ENCODE measurements at regions not wholly inside any gene's neighbourhood (a gene's known extent, or its start where the extent isn't known, plus 50 kb on each side); places are given as distances from the start of the nearest gene placed in this dataset.

- Mint-ChIP-seq H3K36me3 (ENCODE audit: unreplicated experiment) (no peaks in the 10 kb centered on the region), H3K27ac (ENCODE audit: unreplicated experiment) (no peak overlapping the region), H3K4me1 (ENCODE audit: low read depth, unreplicated experiment) (no peaks in the 10 kb centered on the region), H3K4me3 (ENCODE audit: unreplicated experiment) (no peak overlapping the region), H3K27me3 (ENCODE audit: unreplicated experiment) (peaks cover 2% of the 10 kb centered on the region), H3K9me3 (ENCODE audit: unreplicated experiment) (no peaks in the 10 kb centered on the region)
- TF ChIP-seq CTCF (IDR thresholded peaks at IDR 0.05; ENCODE audit: partially characterized antibody, unreplicated experiment): no peak
- no peak for DNase-seq
These were observed 249.5 kb upstream of the TANK start for GRCh38 chr2:160910681-160911080.

DNA sequence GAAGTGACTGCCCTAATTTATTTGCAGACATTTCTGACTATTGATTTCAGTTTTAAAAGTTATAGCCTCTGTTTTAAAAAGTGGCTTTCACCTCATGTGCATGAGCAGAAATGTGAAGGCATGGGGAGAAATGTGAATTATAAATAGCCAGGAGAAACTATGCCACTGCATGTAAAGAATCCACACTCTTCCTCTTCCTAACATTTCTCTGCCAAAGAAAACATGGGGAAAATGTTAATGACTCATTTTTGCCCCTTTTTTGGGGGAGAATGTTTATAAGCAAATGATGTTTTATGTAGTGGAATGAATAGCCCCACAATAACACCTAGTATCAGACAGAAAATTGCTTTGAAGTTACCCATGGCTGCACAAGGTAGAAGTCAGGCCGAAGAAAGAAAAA is 249.0 kb upstream of the TANK start:
- no peak for DNase-seq
- H3K9me3 Mint-ChIP-seq (ENCODE audit: unreplicated experiment): no peaks in the 10 kb centered on the region
- no peak overlapping the region for H3K4me3 Mint-ChIP-seq (ENCODE audit: unreplicated experiment)
- no peaks in the 10 kb centered on the region for H3K4me1 Mint-ChIP-seq (ENCODE audit: low read depth, unreplicated experiment)
- H3K27ac Mint-ChIP-seq (ENCODE audit: unreplicated experiment): no peak overlapping the region
- H3K36me3 Mint-ChIP-seq (ENCODE audit: unreplicated experiment): no peaks in the 10 kb centered on the region
- TF ChIP-seq CTCF (IDR thresholded peaks at IDR 0.05; ENCODE audit: partially characterized antibody, unreplicated experiment): no peak
- peaks cover 2% of the 10 kb centered on the region for H3K27me3 Mint-ChIP-seq (ENCODE audit: unreplicated experiment)

- H3K9me3 Mint-ChIP-seq (ENCODE audit: unreplicated experiment): no peaks in the 10 kb centered on the region
- H3K36me3 Mint-ChIP-seq (ENCODE audit: unreplicated experiment): no peaks in the 10 kb centered on the region
- no peak overlapping the region for H3K27ac Mint-ChIP-seq (ENCODE audit: unreplicated experiment)
- no peak overlapping the region for H3K4me3 Mint-ChIP-seq (ENCODE audit: unreplicated experiment)
- H3K4me1 Mint-ChIP-seq (ENCODE audit: low read depth, unreplicated experiment): no peaks in the 10 kb centered on the region
- TF ChIP-seq CTCF (IDR thresholded peaks at IDR 0.05; ENCODE audit: partially characterized antibody, unreplicated experiment): no peak
- no peak for DNase-seq
- peaks cover 2% of the 10 kb centered on the region for H3K27me3 Mint-ChIP-seq (ENCODE audit: unreplicated experiment)
These were observed 248.0 kb upstream of the TANK start for GRCh38 chr2:160912276-160912675.

- Mint-ChIP-seq H3K27me3 (ENCODE audit: unreplicated experiment) (peaks cover 2% of the 10 kb centered on the region), H3K27ac (ENCODE audit: unreplicated experiment) (no peak overlapping the region), H3K4me3 (ENCODE audit: unreplicated experiment) (no peak overlapping the region), H3K36me3 (ENCODE audit: unreplicated experiment) (no peaks in the 10 kb centered on the region), H3K4me1 (ENCODE audit: low read depth, unreplicated experiment) (no peaks in the 10 kb centered on the region), H3K9me3 (ENCODE audit: unreplicated experiment) (no peaks in the 10 kb centered on the region)
- no peak for TF ChIP-seq CTCF (IDR thresholded peaks at IDR 0.05; ENCODE audit: partially characterized antibody, unreplicated experiment)
- no peak for DNase-seq
These were observed 246.9 kb upstream of the TANK start for GRCh38 chr2:160913323-160913722.

DNA sequence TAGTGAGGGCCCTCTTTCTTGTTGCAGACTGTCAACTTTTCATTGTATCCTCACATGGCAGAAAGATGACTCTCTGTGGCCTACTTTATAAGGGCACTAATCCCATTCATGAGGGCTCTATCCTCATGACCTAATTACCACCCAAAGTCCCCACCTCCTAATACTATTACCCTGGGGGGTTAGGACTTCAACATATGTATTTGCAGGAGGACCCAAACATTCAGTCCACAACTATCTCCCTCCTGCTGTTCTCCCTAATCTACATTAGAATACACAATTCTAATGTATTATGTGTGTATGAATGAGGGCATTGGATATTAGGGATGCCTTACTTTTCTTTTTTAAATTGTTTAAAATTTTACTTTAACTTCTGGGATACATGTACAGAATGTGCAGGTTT is 246.0 kb upstream of the TANK start:
- Mint-ChIP-seq H3K4me3 (ENCODE audit: unreplicated experiment) (no peak overlapping the region), H3K27ac (ENCODE audit: unreplicated experiment) (no peak overlapping the region), H3K27me3 (ENCODE audit: unreplicated experiment) (peaks cover 2% of the 10 kb centered on the region), H3K36me3 (ENCODE audit: unreplicated experiment) (no peaks in the 10 kb centered on the region), H3K4me1 (ENCODE audit: low read depth, unreplicated experiment) (no peaks in the 10 kb centered on the region), H3K9me3 (ENCODE audit: unreplicated experiment) (no peaks in the 10 kb centered on the region)
- DNase-seq: no peak
- no peak for TF ChIP-seq CTCF (IDR thresholded peaks at IDR 0.05; ENCODE audit: partially characterized antibody, unreplicated experiment)

All from glutamatergic neuron (in vitro differentiated cells).